MM.1S (cell line): ENCODE measurements at regions not wholly inside any gene's neighbourhood (a gene's known extent, or its start where the extent isn't known, plus 50 kb on each side); places are given as distances from the start of the nearest gene placed in this dataset.

ENCODE experiments used
- DNase-seq: peaks from one replicate; pipeline ENCODE4 v3.0.0-alpha.2; 2015
- H2AFZ ChIP-seq: fragments of 300-600 bp; sonication (generic); 2 replicates; pipeline ENCODE4 v1.6.0; 2016; ENCODE audit warnings: antibody characterized with exemption, low read length
- H3F3A ChIP-seq: fragments of 300-600 bp; sonication (generic); 2 replicates; pipeline ENCODE4 v1.6.1; 2016; ENCODE audit warnings: mild to moderate bottlenecking, antibody characterized with exemption, low read length, moderate library complexity, mixed read lengths; ENCODE audit not compliant: insufficient read depth
- H3K27ac ChIP-seq: fragments of 300-600 bp; sonication (generic); 2 replicates; pipeline ENCODE4 v1.5.1; 2016; ENCODE audit warnings: mild to moderate bottlenecking, low read length
- H3K27me3 ChIP-seq: fragments of 300-600 bp; sonication (generic); replicated peaks from 2 replicates; pipeline ENCODE4 v1.6.0; 2016; ENCODE audit warnings: low read length; ENCODE audit not compliant: insufficient read depth
- H3K36me3 ChIP-seq: fragments of 300-600 bp; sonication (generic); replicated peaks from 2 replicates; pipeline ENCODE4 v1.6.1; 2016; ENCODE audit warnings: mild to moderate bottlenecking, low read length, mixed read lengths; ENCODE audit not compliant: insufficient read depth
- H3K4me1 ChIP-seq: fragments of 300-600 bp; sonication (generic); 2 replicates; pipeline ENCODE4 v1.6.1; 2016; ENCODE audit warnings: low read length, mixed read lengths
- H3K4me2 ChIP-seq: fragments of 300-600 bp; sonication (generic); 2 replicates; pipeline ENCODE4 v1.6.0; 2016; ENCODE audit warnings: low read depth, low read length
- H3K4me3 ChIP-seq: fragments of 300-600 bp; sonication (generic); 2 replicates; pipeline ENCODE4 v1.5.1; 2016; ENCODE audit warnings: low read length, mixed read lengths
- H3K79me2 ChIP-seq: fragments of 300-600 bp; sonication (generic); 2 replicates; pipeline ENCODE4 v1.6.1; 2016; ENCODE audit warnings: mixed run types, low read length, mixed read lengths
- H3K9ac ChIP-seq: fragments of 300-600 bp; sonication (generic); 2 replicates; pipeline ENCODE4 v1.6.1; 2016; ENCODE audit warnings: low read length, mixed read lengths
- H3K9me2 ChIP-seq: fragments of 300-600 bp; sonication (generic); replicated peaks from 2 replicates; pipeline ENCODE4 v1.6.1; 2016; ENCODE audit warnings: mild to moderate bottlenecking, low read length, mixed read lengths; ENCODE audit not compliant: insufficient read depth
- H3K9me3 ChIP-seq: fragments of 300-600 bp; sonication (generic); replicated peaks from 2 replicates; pipeline ENCODE4 v1.6.1; 2016; ENCODE audit warnings: mild to moderate bottlenecking, low read length, mixed read lengths; ENCODE audit not compliant: insufficient read depth
- H4K20me1 ChIP-seq: fragments of 300-600 bp; sonication (generic); 2 replicates; pipeline ENCODE4 v1.6.1; 2016; ENCODE audit warnings: mild to moderate bottlenecking, low read length, moderate library complexity, mixed read lengths; ENCODE audit not compliant: insufficient read depth
- EZH2 ChIP-seq: fragments of 300-600 bp; sonication (generic); optimal IDR thresholded peaks from 2 replicates; pipeline ENCODE3; 2017; ENCODE audit warnings: low read depth, mild to moderate bottlenecking, antibody characterized with exemption, low read length, mixed read lengths
- EZH2phosphoT487 ChIP-seq: fragments of 300-600 bp; sonication (generic); IDR thresholded peaks from 2 replicates; pipeline ENCODE4 v1.6.1; 2018; ENCODE audit warnings: antibody characterized with exemption, low read length
- TF ChIP-seq, protein P1 (sequence below): fragments of 300-600 bp; sonication (generic); IDR thresholded peaks from 2 replicates; pipeline ENCODE4 v1.5.1; 2016; ENCODE audit warnings: antibody characterized with exemption, low read length, mixed read lengths

- H3K4me3 ChIP-seq, result no peak overlapping the region
- no peak overlapping the region for H3K4me2 ChIP-seq
- no peaks in the 10 kb centered on the region for H3K27me3 ChIP-seq
- no peaks in the 10 kb centered on the region for H3K9me2 ChIP-seq
- H3F3A ChIP-seq, result no peaks in the 10 kb centered on the region
- H4K20me1 ChIP-seq, result no peaks in the 10 kb centered on the region
- H3K36me3 ChIP-seq, result no peaks in the 10 kb centered on the region
- no peaks in the 10 kb centered on the region for H3K9me3 ChIP-seq
- no peak overlapping the region for H3K9ac ChIP-seq
- DNase-seq, result no peak
- no peaks in the 10 kb centered on the region for H3K4me1 ChIP-seq
- H3K27ac ChIP-seq, result no peak overlapping the region
- H3K79me2 ChIP-seq, result no peaks in the 10 kb centered on the region
- TF ChIP-seq, protein P1, sequence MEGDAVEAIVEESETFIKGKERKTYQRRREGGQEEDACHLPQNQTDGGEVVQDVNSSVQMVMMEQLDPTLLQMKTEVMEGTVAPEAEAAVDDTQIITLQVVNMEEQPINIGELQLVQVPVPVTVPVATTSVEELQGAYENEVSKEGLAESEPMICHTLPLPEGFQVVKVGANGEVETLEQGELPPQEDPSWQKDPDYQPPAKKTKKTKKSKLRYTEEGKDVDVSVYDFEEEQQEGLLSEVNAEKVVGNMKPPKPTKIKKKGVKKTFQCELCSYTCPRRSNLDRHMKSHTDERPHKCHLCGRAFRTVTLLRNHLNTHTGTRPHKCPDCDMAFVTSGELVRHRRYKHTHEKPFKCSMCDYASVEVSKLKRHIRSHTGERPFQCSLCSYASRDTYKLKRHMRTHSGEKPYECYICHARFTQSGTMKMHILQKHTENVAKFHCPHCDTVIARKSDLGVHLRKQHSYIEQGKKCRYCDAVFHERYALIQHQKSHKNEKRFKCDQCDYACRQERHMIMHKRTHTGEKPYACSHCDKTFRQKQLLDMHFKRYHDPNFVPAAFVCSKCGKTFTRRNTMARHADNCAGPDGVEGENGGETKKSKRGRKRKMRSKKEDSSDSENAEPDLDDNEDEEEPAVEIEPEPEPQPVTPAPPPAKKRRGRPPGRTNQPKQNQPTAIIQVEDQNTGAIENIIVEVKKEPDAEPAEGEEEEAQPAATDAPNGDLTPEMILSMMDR, result no peak
- TF ChIP-seq EZH2 (no peak), EZH2phosphoT487 (no peak)
- no peak overlapping the region for H2AFZ ChIP-seq
These were observed 354.9 kb downstream of the OSR1 start for GRCh38 chr2:19003554-19003953.

- Histone ChIP-seq H3K27ac (no peak overlapping the region), H3K4me2 (no peak overlapping the region), H4K20me1 (no peaks in the 10 kb centered on the region), H3K9ac (no peak overlapping the region), H3K27me3 (no peaks in the 10 kb centered on the region), H3K79me2 (no peaks in the 10 kb centered on the region), H3K9me3 (no peaks in the 10 kb centered on the region), H3K36me3 (no peaks in the 10 kb centered on the region), H3F3A (no peaks in the 10 kb centered on the region), H2AFZ (no peak overlapping the region), H3K9me2 (no peaks in the 10 kb centered on the region), H3K4me1 (no peaks in the 10 kb centered on the region), H3K4me3 (no peak overlapping the region)
- TF ChIP-seq EZH2, result no peak
- no peak for TF ChIP-seq EZH2phosphoT487
- TF ChIP-seq, protein P1, result no peak
- DNase-seq, result no peak
These were observed 357.6 kb downstream of the OSR1 start for GRCh38 chr2:19000776-19001175.

GRCh38 chr2:18999198-18999597 is 359.2 kb downstream of the OSR1 start:
- H3F3A ChIP-seq, result no peaks in the 10 kb centered on the region
- no peaks in the 10 kb centered on the region for H3K79me2 ChIP-seq
- H3K9me3 ChIP-seq, result no peaks in the 10 kb centered on the region
- no peaks in the 10 kb centered on the region for H4K20me1 ChIP-seq
- H3K9ac ChIP-seq, result no peak overlapping the region
- no peak overlapping the region for H3K4me3 ChIP-seq
- no peaks in the 10 kb centered on the region for H3K4me1 ChIP-seq
- no peak for DNase-seq
- H3K27ac ChIP-seq, result no peak overlapping the region
- no peaks in the 10 kb centered on the region for H3K9me2 ChIP-seq
- no peak for TF ChIP-seq EZH2
- TF ChIP-seq EZH2phosphoT487, result no peak
- TF ChIP-seq, protein P1, result no peak
- no peak overlapping the region for H3K4me2 ChIP-seq
- no peaks in the 10 kb centered on the region for H3K27me3 ChIP-seq
- no peak overlapping the region for H2AFZ ChIP-seq
- H3K36me3 ChIP-seq, result no peaks in the 10 kb centered on the region

GRCh38 chr2:18998491-18998890 is 359.9 kb downstream of the OSR1 start:
- Histone ChIP-seq H3K36me3 (no peaks in the 10 kb centered on the region), H3K4me3 (no peak overlapping the region), H3K27me3 (no peaks in the 10 kb centered on the region), H3K4me1 (no peaks in the 10 kb centered on the region), H4K20me1 (no peaks in the 10 kb centered on the region), H3K4me2 (no peak overlapping the region), H3F3A (no peaks in the 10 kb centered on the region), H3K9me2 (no peaks in the 10 kb centered on the region), H3K27ac (no peak overlapping the region), H3K79me2 (no peaks in the 10 kb centered on the region), H3K9me3 (no peaks in the 10 kb centered on the region), H3K9ac (no peak overlapping the region), H2AFZ (no peak overlapping the region)
- DNase-seq, result no peak
- TF ChIP-seq, protein P1, result no peak
- TF ChIP-seq EZH2 (no peak), EZH2phosphoT487 (no peak)
